H1 (cell line): ENCODE measurements at regions not wholly inside any gene's neighbourhood (a gene's known extent, or its start where the extent isn't known, plus 50 kb on each side); places are given as distances from the start of the nearest gene placed in this dataset.

Experiments
- CBX8 ChIP-seq: fragments of 300-800, 300-1000 bp; sonication (generic); IDR thresholded peaks from 2 replicates; pipeline ENCODE4 v1.7.1; 2016; ENCODE audit warnings: low read depth, low read length, borderline replicate concordance
- EP300 ChIP-seq, 2 experiments: IDR thresholded peaks; 1 replicate in 1 of 2; 2 replicates in 1 of 2; pipeline ENCODE4 v1.6.1; 2011 to 2012; ENCODE audit warnings: low read depth in 2 of 2, low read length in 2 of 2, mild to moderate bottlenecking in 2 of 2, borderline replicate concordance in 1 of 2, inconsistent platforms in 1 of 2, moderate library complexity in 1 of 2
- EZH2 ChIP-seq: fragments of 200-600 bp; sonication (generic); IDR thresholded peaks from 2 replicates; pipeline ENCODE4 v1.7.1; 2012; ENCODE audit warnings: low read depth, mild to moderate bottlenecking, moderate library complexity, low read length, inconsistent platforms; ENCODE audit not compliant: severe bottlenecking
- RAD21 ChIP-seq, 2 experiments: IDR thresholded peaks in 1 of 2; conservative IDR thresholded peaks in 1 of 2; 2 replicates each; pipeline ENCODE4 v1.6.1; 2011; ENCODE audit warnings: low read depth in 2 of 2, low read length in 2 of 2, improper control_type of control experiment in 1 of 2, inconsistent platforms in 1 of 2, mild to moderate bottlenecking in 1 of 2, moderate library complexity in 1 of 2
- RBBP5 ChIP-seq: IDR thresholded peaks from 2 replicates; pipeline ENCODE4 v1.7.1; 2012; ENCODE audit warnings: low read depth, mild to moderate bottlenecking, inconsistent platforms, low read length, moderate library complexity, borderline replicate concordance
- SIN3A ChIP-seq, 2 experiments: IDR thresholded peaks in 1 of 2; conservative IDR thresholded peaks in 1 of 2; 2 replicates each; pipeline ENCODE4 v1.6.1; 2011 to 2012; ENCODE audit warnings: low read length in 2 of 2, improper control_type of control experiment in 1 of 2, low read depth in 1 of 2, mild to moderate bottlenecking in 1 of 2
- TEAD4 ChIP-seq: IDR thresholded peaks from 2 replicates; pipeline ENCODE4 v1.6.1; 2012; ENCODE audit warnings: low read depth, low read length, inconsistent platforms, mixed read lengths
- TF ChIP-seq, protein P1 (sequence below): fragments of 300-600 bp; sonication (generic); IDR thresholded peaks from 2 replicates; pipeline ENCODE4 v1.7.1; 2012; ENCODE audit warnings: low read length, moderate library complexity, mild to moderate bottlenecking, inconsistent platforms; ENCODE audit not compliant: insufficient replicate concordance
- TF ChIP-seq, protein P2 (sequence below): IDR thresholded peaks from 2 replicates; pipeline ENCODE4 v1.6.1; 2012; ENCODE audit warnings: low read length, inconsistent platforms

DNA sequence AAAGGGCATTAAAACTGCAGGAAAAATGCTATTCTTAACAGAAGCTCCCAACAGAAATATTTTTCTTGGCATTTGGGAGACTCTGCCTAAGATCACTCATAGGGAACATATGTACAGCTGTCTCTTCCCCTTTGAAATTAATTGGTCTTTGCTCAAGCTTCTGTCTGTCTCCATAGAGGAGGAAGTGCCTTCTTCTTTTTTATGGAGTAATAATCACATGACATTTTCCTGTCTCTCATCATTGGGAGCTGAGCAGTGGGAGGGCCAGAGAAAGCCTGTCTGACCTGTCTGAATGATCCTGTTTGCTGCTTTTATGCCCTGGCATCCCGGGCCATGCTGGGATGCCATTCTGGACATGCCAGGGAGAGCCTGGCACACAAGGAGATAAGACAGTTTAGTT, 145.6 kb downstream of the AQP4 start (continued):
- TF ChIP-seq, protein P1, sequence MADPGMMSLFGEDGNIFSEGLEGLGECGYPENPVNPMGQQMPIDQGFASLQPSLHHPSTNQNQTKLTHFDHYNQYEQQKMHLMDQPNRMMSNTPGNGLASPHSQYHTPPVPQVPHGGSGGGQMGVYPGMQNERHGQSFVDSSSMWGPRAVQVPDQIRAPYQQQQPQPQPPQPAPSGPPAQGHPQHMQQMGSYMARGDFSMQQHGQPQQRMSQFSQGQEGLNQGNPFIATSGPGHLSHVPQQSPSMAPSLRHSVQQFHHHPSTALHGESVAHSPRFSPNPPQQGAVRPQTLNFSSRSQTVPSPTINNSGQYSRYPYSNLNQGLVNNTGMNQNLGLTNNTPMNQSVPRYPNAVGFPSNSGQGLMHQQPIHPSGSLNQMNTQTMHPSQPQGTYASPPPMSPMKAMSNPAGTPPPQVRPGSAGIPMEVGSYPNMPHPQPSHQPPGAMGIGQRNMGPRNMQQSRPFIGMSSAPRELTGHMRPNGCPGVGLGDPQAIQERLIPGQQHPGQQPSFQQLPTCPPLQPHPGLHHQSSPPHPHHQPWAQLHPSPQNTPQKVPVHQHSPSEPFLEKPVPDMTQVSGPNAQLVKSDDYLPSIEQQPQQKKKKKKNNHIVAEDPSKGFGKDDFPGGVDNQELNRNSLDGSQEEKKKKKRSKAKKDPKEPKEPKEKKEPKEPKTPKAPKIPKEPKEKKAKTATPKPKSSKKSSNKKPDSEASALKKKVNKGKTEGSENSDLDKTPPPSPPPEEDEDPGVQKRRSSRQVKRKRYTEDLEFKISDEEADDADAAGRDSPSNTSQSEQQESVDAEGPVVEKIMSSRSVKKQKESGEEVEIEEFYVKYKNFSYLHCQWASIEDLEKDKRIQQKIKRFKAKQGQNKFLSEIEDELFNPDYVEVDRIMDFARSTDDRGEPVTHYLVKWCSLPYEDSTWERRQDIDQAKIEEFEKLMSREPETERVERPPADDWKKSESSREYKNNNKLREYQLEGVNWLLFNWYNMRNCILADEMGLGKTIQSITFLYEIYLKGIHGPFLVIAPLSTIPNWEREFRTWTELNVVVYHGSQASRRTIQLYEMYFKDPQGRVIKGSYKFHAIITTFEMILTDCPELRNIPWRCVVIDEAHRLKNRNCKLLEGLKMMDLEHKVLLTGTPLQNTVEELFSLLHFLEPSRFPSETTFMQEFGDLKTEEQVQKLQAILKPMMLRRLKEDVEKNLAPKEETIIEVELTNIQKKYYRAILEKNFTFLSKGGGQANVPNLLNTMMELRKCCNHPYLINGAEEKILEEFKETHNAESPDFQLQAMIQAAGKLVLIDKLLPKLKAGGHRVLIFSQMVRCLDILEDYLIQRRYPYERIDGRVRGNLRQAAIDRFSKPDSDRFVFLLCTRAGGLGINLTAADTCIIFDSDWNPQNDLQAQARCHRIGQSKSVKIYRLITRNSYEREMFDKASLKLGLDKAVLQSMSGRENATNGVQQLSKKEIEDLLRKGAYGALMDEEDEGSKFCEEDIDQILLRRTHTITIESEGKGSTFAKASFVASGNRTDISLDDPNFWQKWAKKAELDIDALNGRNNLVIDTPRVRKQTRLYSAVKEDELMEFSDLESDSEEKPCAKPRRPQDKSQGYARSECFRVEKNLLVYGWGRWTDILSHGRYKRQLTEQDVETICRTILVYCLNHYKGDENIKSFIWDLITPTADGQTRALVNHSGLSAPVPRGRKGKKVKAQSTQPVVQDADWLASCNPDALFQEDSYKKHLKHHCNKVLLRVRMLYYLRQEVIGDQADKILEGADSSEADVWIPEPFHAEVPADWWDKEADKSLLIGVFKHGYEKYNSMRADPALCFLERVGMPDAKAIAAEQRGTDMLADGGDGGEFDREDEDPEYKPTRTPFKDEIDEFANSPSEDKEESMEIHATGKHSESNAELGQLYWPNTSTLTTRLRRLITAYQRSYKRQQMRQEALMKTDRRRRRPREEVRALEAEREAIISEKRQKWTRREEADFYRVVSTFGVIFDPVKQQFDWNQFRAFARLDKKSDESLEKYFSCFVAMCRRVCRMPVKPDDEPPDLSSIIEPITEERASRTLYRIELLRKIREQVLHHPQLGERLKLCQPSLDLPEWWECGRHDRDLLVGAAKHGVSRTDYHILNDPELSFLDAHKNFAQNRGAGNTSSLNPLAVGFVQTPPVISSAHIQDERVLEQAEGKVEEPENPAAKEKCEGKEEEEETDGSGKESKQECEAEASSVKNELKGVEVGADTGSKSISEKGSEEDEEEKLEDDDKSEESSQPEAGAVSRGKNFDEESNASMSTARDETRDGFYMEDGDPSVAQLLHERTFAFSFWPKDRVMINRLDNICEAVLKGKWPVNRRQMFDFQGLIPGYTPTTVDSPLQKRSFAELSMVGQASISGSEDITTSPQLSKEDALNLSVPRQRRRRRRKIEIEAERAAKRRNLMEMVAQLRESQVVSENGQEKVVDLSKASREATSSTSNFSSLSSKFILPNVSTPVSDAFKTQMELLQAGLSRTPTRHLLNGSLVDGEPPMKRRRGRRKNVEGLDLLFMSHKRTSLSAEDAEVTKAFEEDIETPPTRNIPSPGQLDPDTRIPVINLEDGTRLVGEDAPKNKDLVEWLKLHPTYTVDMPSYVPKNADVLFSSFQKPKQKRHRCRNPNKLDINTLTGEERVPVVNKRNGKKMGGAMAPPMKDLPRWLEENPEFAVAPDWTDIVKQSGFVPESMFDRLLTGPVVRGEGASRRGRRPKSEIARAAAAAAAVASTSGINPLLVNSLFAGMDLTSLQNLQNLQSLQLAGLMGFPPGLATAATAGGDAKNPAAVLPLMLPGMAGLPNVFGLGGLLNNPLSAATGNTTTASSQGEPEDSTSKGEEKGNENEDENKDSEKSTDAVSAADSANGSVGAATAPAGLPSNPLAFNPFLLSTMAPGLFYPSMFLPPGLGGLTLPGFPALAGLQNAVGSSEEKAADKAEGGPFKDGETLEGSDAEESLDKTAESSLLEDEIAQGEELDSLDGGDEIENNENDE = no peak
- TF ChIP-seq EZH2 (no peak), SIN3A (conservative IDR thresholded peaks at IDR 0.05 in 1 of 2, IDR thresholded peaks at IDR 0.05 in 1 of 2; ENCODE audit: low read depth in 1 of 2, low read length in 2 of 2) (no peak), RAD21 (IDR thresholded peaks at IDR 0.05 in 1 of 2, conservative IDR thresholded peaks at IDR 0.05 in 1 of 2; ENCODE audit: low read depth in 2 of 2, low read length in 2 of 2) (no peak), RBBP5 (no peak), EP300 (IDR thresholded peaks at IDR 0.05; ENCODE audit: borderline replicate concordance in 1 of 2, low read depth in 2 of 2, low read length in 2 of 2) (no peak), TEAD4 (no peak), CBX8 (no peak)
- TF ChIP-seq, protein P2, sequence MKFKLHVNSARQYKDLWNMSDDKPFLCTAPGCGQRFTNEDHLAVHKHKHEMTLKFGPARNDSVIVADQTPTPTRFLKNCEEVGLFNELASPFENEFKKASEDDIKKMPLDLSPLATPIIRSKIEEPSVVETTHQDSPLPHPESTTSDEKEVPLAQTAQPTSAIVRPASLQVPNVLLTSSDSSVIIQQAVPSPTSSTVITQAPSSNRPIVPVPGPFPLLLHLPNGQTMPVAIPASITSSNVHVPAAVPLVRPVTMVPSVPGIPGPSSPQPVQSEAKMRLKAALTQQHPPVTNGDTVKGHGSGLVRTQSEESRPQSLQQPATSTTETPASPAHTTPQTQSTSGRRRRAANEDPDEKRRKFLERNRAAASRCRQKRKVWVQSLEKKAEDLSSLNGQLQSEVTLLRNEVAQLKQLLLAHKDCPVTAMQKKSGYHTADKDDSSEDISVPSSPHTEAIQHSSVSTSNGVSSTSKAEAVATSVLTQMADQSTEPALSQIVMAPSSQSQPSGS = no peak
